Coronary artery (tissue), 2 donors: ENCODE measurements at regions not wholly inside any gene's neighbourhood (a gene's known extent, or its start where the extent isn't known, plus 50 kb on each side); places are given as distances from the start of the nearest gene placed in this dataset.
"Not testable (repeated sequence)": the region's sequence is repeated elsewhere in the genome, so short reads cannot be mapped to it uniquely, and the experiment has no call there.

Experiments
- DNase-seq: peaks from one replicate; pipeline ENCODE4 v3.0.0-alpha.2; 2017; ENCODE audit warnings: low spot score
- H3K27ac ChIP-seq, 2 donors: fragments of 200-600 bp; sonication (generic); one replicate each; pipeline ENCODE4 v1.5.1; 2016 to 2019
- H3K4me3 ChIP-seq: fragments of 200-600 bp; sonication (generic); 2 replicates; pipeline ENCODE4 v1.5.1; 2016; ENCODE audit warnings: mild to moderate bottlenecking, moderate library complexity
- TF ChIP-seq, protein P1 (sequence below): fragments of 200-600 bp; sonication (generic); IDR thresholded peaks from one replicate; pipeline ENCODE4 v1.5.1; 2019; ENCODE audit warnings: antibody characterized with exemption

DNA sequence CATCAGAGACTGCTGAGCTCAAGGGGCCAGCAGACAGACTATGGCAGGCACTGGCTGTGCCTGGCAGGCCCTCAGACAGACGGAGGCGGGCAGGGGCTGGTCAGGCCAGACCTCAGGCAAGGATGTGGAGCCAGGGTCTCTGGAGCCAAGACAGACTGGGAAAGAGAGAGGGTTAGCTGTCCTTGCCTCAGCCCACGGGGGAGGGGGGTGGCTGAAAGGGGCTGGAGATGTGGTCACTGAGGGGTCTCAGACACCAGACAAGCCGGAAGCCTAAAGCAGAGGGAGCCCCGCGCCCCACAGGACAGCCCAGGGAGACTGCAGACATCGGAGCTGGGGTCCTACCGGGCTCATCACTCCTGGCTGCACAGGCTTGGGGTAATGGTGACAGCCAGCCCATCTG is 141.2 kb upstream of the FOXD4L5 start:
- Histone ChIP-seq H3K4me3 (no peak overlapping the region), H3K27ac (no peak overlapping the region)
- TF ChIP-seq, protein P1, sequence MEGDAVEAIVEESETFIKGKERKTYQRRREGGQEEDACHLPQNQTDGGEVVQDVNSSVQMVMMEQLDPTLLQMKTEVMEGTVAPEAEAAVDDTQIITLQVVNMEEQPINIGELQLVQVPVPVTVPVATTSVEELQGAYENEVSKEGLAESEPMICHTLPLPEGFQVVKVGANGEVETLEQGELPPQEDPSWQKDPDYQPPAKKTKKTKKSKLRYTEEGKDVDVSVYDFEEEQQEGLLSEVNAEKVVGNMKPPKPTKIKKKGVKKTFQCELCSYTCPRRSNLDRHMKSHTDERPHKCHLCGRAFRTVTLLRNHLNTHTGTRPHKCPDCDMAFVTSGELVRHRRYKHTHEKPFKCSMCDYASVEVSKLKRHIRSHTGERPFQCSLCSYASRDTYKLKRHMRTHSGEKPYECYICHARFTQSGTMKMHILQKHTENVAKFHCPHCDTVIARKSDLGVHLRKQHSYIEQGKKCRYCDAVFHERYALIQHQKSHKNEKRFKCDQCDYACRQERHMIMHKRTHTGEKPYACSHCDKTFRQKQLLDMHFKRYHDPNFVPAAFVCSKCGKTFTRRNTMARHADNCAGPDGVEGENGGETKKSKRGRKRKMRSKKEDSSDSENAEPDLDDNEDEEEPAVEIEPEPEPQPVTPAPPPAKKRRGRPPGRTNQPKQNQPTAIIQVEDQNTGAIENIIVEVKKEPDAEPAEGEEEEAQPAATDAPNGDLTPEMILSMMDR, result no peak
- DNase-seq, result no peak

- not testable (repeated sequence) for H3K4me3 ChIP-seq, H3K27ac ChIP-seq, DNase-seq
These were observed 140.2 kb upstream of the FOXD4L5 start for GRCh38 chr9:65425183-65425582.

DNA sequence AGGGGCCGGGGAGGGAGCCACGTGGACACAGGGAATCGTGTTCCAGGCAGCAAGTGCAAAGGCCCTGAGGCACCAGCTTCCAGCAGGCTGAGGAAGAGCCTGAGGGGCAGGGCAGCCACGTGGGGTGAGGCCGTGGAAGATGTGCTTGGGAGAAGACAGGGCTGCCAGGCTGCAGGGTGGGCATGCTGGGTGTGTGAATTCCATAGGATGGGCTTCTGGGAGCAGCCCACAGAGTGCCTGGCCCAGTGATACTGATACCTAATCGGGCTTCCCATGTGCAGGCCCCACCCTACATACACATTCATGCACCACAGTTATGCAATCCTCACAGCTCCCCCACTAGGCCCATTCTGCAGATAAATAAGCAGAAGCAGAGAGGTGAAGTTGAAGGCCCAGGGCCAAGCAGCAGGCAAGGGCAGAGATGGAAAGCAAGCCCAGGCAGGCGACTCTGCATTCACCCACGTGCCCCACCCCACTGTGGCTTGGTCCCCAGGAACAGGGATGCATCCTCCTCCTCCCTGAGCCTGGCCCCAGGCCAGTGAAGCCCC is 139.5 kb upstream of the FOXD4L5 start:
- not testable (repeated sequence) for H3K4me3 ChIP-seq, H3K27ac ChIP-seq, DNase-seq

DNA sequence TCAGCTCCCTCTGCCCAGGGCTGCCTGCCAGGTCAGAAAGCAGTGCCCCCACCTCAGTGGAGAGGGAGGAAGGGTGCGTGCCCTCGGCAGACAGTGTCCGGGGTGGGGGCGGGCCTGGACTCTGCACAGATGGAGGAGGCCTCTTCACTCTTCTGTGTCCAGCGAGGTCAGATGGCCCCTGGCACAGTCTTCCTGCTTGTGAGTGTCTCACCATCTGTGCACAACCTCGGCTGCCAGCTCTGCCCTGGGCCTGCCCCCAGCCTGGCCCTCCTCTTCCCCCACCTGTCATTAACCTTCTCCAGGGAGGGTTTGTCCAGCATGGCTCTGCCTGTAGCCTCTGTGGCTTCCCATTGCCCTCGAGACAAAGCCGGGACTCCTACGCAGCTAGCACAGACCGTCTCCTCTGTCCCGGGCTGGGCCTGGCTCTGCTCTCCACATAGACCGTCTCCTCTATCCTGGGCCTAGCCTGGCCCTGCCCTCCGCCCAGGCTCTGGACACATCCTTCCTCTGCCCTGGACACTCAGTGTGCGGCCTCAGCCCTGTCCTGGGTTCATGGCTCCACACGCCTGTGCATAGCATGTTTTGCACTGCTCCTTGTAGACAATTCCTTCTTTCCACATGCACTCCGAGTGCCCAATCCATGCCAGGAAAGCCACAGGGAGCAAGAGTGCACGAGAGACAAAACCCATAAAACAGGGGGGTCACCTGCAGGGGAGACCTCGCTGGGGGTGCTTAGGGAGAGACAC is 138.9 kb upstream of the FOXD4L5 start:
- not testable (repeated sequence) for H3K4me3 ChIP-seq, H3K27ac ChIP-seq, DNase-seq

GRCh38 chr9:65422966-65423690 is 138.1 kb upstream of the FOXD4L5 start:
- H3K27ac ChIP-seq, H3K4me3 ChIP-seq, DNase-seq: not testable (repeated sequence)

GRCh38 chr9:65421486-65421885 is 136.5 kb upstream of the FOXD4L5 start:
- H3K27ac ChIP-seq, H3K4me3 ChIP-seq, DNase-seq: not testable (repeated sequence)

DNA sequence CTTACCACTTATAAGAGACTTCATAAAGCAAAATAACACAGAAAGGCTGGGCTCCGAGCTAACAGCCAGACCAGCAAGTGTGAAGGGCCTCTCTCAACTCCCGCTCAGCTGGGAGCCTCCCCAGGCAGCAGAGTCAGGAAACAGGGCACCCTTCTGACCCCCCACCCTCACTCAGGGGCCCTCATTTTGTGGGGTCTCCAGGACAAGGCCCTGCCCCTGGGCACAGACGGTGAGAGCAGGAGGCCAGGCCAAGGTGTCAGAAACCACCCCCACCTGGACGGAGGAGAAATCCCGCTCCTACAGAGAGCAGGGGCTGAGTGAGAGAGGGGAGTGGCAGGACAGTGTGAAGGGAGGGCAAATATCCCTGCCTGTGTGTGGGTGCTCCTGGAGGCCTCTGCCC is 135.8 kb upstream of the FOXD4L5 start:
- Histone ChIP-seq H3K27ac (no peak overlapping the region), H3K4me3 (no peak overlapping the region)
- DNase-seq, result no peak
- TF ChIP-seq, protein P1, result no peak

GRCh38 chr9:65418966-65419365 is 134.0 kb upstream of the FOXD4L5 start:
- not testable (repeated sequence) for H3K27ac ChIP-seq, DNase-seq, H3K4me3 ChIP-seq

GRCh38 chr9:65416948-65417347 is 131.9 kb upstream of the FOXD4L5 start:
- H3K27ac ChIP-seq, DNase-seq, H3K4me3 ChIP-seq: not testable (repeated sequence)

DNA sequence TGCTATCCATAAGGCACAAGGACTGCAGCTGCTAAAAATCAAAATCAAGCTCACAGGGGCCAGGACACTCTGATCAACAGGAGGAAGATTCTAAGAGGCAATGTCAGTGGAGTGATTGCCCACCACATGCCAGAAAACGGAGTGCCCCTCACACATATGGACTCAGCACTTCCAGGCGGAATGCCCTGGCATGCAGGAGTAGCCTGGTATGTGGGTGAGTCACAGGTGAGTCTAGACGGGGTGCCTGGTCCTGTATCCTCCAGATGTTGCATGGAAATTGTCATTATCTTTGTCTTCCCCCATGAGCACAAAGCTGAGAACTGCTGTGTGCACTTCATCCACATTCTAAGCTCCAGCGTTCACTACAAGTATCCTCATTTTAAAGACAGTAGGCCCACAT is 129.2 kb upstream of the FOXD4L5 start:
- not testable (repeated sequence) for DNase-seq, H3K4me3 ChIP-seq, H3K27ac ChIP-seq

DNA sequence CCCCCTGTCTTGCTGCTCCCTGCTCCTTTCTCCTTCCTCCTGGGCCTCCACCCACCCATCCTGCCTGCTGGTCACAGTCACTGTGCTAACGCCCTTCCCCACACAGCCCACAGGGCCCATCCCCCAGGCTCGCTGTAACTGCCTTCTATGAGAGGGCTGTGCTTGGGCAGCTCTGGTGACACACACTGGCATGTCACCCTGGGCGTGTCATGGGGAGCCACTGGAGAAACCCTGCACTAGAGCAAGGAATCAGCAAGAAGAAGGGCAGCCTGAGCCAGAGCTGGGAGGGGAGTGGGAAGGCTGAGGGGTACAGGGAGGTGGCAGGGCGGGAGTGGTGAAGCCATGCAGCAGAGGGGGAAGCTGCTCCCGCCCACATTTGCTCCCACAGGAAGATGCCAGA is 128.4 kb upstream of the FOXD4L5 start:
- DNase-seq, H3K27ac ChIP-seq, H3K4me3 ChIP-seq: not testable (repeated sequence)

- TF ChIP-seq, protein P1, result no peak
- DNase-seq, result no peak
- no peak overlapping the region for H3K27ac ChIP-seq
- H3K4me3 ChIP-seq, result no peak overlapping the region
These were observed 126.9 kb upstream of the FOXD4L5 start for GRCh38 chr9:65411901-65412300.
